ENCODE measurements at regions not wholly inside any gene's neighbourhood (a gene's known extent, or its start where the extent isn't known, plus 50 kb on each side); places are given as distances from the start of the nearest gene placed in this dataset.

GRCh38 chr2:234289834-234290590 is 206.9 kb downstream of the ARL4C start:
- peak overlapping the region; percentile 57 for H3K27ac ChIP-seq
- no peak for TF ChIP-seq CTCF (conservative IDR thresholded peaks at IDR 0.05; ENCODE audit: low read depth)

GRCh38 chr2:234288974-234289455 is 207.9 kb downstream of the ARL4C start:
- peak overlapping the region; percentile 57 for H3K27ac ChIP-seq
- no peak for DNase-seq (ENCODE audit: low spot score)
- peak; percentile 66 for TF ChIP-seq CTCF (conservative IDR thresholded peaks at IDR 0.05; ENCODE audit: low read depth)
- ChIA-PET CTCF (interaction anchor here (0.5 to 1.7 kb wide), 11 partner anchors 9 to 1379 kb away, joined by 3 to 6 read pairs (median 3); no protein-coding TSS in a partner anchor), POLR2A (ENCODE audit: low non-redundant PET) (no interaction called here)

More at GRCh38 chr2:234289834-234290590, 206.9 kb downstream of the ARL4C start:
- ChIA-PET CTCF (interaction anchor here (0.6 to 1.7 kb wide), 2 partner anchors 10 to 211 kb away, joined by 3 to 6 read pairs; no protein-coding TSS in a partner anchor), POLR2A (ENCODE audit: low non-redundant PET) (no interaction called here)
- peak; percentile 60 for DNase-seq (ENCODE audit: low spot score)

- TF ChIP-seq CTCF (conservative IDR thresholded peaks at IDR 0.05; ENCODE audit: low read depth): no peak
- POLR2A ChIA-PET (ENCODE audit: low non-redundant PET): no interaction called here
- CTCF ChIA-PET: interaction anchor here (0.5 to 0.6 kb wide), 2 partner anchors 208 to 1111 kb away, joined by 3 to 4 read pairs; no protein-coding TSS in a partner anchor
- H3K27ac ChIP-seq: no peak overlapping the region
- DNase-seq (ENCODE audit: low spot score): no peak
Observed at GRCh38 chr2:234287650-234288049, 209.2 kb downstream of the ARL4C start.

- ChIA-PET CTCF (interaction anchor here (0.6 to 0.7 kb wide), 2 partner anchors 141 to 209 kb away, joined by 3 read pairs; no protein-coding TSS in a partner anchor), POLR2A (ENCODE audit: low non-redundant PET) (no interaction called here)
- no peak for TF ChIP-seq CTCF (conservative IDR thresholded peaks at IDR 0.05; ENCODE audit: low read depth)
- H3K27ac ChIP-seq: no peak overlapping the region
- DNase-seq (ENCODE audit: low spot score): no peak
Observed at GRCh38 chr2:234286956-234287355, 209.9 kb downstream of the ARL4C start.

GRCh38 chr2:234286118-234286598 is 210.7 kb downstream of the ARL4C start:
- ChIA-PET CTCF (interaction anchor here (0.7 kb wide), 1 partner anchor 85 kb away, joined by 5 read pairs; no protein-coding TSS in a partner anchor), POLR2A (ENCODE audit: low non-redundant PET) (no interaction called here)
- no peak overlapping the region for H3K27ac ChIP-seq
- no peak for DNase-seq (ENCODE audit: low spot score)
- no peak for TF ChIP-seq CTCF (conservative IDR thresholded peaks at IDR 0.05; ENCODE audit: low read depth)

- no peak for TF ChIP-seq CTCF (conservative IDR thresholded peaks at IDR 0.05; ENCODE audit: low read depth)
- no peak for DNase-seq (ENCODE audit: low spot score)
- ChIA-PET POLR2A (ENCODE audit: low non-redundant PET) (no interaction called here), CTCF (interaction anchor here (0.7 kb wide), 1 partner anchor 86 kb away, joined by 5 read pairs; no protein-coding TSS in a partner anchor)
- H3K27ac ChIP-seq: no peak overlapping the region
Observed at GRCh38 chr2:234285541-234285940, 211.3 kb downstream of the ARL4C start.
